ENCODE measurements at regions not wholly inside any gene's neighbourhood (a gene's known extent, or its start where the extent isn't known, plus 50 kb on each side); places are given as distances from the start of the nearest gene placed in this dataset.

DNA sequence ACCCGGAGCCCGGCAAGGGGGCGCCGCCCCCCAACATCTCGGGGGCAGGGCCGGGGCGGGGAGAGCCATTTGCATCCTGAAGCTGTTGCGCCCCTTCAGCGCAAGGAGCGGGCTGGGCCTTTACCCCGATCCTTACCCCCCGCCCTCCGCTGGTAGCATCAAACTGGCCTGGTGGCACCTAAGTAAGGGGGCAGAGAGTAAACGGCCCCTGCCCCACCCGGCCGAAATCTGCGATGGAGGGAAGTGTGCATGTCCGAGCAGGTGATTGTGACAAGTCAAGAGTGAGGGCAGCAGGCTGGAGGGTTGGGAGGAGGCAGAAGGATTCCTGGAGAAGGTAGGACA is 101.2 kb downstream of the ESM1 start:
- ChIA-PET POLR2A (no interaction called here), RAD21 (ENCODE audit: low non-redundant PET in 1 of 2, low total read pairs in 2 of 2, uncharacterized antibody in 2 of 2, unreplicated experiment in 2 of 2) (no interaction called here), CTCF (no interaction called here)
- no peak for TF ChIP-seq POLR2A (IDR thresholded peaks at IDR 0.05; ENCODE audit: borderline replicate concordance, extremely low read depth, insufficient read depth, insufficient read length)
- no peak for TF ChIP-seq CTCF (IDR thresholded peaks at IDR 0.05 in 2 of 3, conservative IDR thresholded peaks at IDR 0.05 in 1 of 3; ENCODE audit: borderline replicate concordance in 1 of 3, insufficient read depth in 1 of 3, low read depth in 2 of 3, low read length in 2 of 3)
- TF ChIP-seq, protein P1, sequence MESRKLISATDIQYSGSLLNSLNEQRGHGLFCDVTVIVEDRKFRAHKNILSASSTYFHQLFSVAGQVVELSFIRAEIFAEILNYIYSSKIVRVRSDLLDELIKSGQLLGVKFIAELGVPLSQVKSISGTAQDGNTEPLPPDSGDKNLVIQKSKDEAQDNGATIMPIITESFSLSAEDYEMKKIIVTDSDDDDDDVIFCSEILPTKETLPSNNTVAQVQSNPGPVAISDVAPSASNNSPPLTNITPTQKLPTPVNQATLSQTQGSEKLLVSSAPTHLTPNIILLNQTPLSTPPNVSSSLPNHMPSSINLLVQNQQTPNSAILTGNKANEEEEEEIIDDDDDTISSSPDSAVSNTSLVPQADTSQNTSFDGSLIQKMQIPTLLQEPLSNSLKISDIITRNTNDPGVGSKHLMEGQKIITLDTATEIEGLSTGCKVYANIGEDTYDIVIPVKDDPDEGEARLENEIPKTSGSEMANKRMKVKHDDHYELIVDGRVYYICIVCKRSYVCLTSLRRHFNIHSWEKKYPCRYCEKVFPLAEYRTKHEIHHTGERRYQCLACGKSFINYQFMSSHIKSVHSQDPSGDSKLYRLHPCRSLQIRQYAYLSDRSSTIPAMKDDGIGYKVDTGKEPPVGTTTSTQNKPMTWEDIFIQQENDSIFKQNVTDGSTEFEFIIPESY (IDR thresholded peaks at IDR 0.05; ENCODE audit: extremely low read depth, insufficient replicate concordance, low read length) = no peak
- no peak for TF ChIP-seq FOSL1 (IDR thresholded peaks at IDR 0.05; ENCODE audit: low read depth)
- TF ChIP-seq MAX (IDR thresholded peaks at IDR 0.05) = no peak
- no peak for TF ChIP-seq JUND (IDR thresholded peaks at IDR 0.05)
- no peak for TF ChIP-seq EGR1 (IDR thresholded peaks at IDR 0.05; ENCODE audit: low read depth)
- TF ChIP-seq ZNF274 (IDR thresholded peaks at IDR 0.05; ENCODE audit: low read depth, low read length) = no peak
- TF ChIP-seq ATF3 (IDR thresholded peaks at IDR 0.05) = no peak
- TF ChIP-seq CBX3 (IDR thresholded peaks at IDR 0.05; ENCODE audit: low read depth) = no peak
- no peak for TF ChIP-seq YY1 (IDR thresholded peaks at IDR 0.05; ENCODE audit: extremely low read depth, insufficient replicate concordance, low read depth, low read length)
- no peak for TF ChIP-seq ZFX (IDR thresholded peaks at IDR 0.05)
- TF ChIP-seq POLR2AphosphoS5 (IDR thresholded peaks at IDR 0.05; ENCODE audit: low read depth, low read length) = no peak
- Histone ChIP-seq H3K4me3 (replicated peaks in 1 of 2; ENCODE audit: low read depth in 1 of 2, low read length in 2 of 2) (no peak overlapping the region), H3K27me3 (ENCODE audit: insufficient read depth, low read length) (no peaks in the 10 kb centered on the region), H3K4me1 (ENCODE audit: control insufficient read depth in 1 of 2, insufficient read depth in 2 of 2, low read length in 2 of 2) (no peaks in the 10 kb centered on the region), H3K9me2 (ENCODE audit: insufficient read depth) (no peaks in the 10 kb centered on the region), H3K27ac (ENCODE audit: low read depth, low read length) (no peak overlapping the region), H3K9me3 (ENCODE audit: control insufficient read depth in 1 of 2, insufficient read depth in 1 of 2, low read depth in 1 of 2, low read length in 2 of 2) (no peaks in the 10 kb centered on the region), H2AFZ (ENCODE audit: low read depth, low read length, poor library complexity, severe bottlenecking) (no peak overlapping the region), H3K79me2 (ENCODE audit: insufficient read depth, low read length) (no peaks in the 10 kb centered on the region), H3K4me2 (ENCODE audit: low read length) (no peak overlapping the region), H3K36me3 (ENCODE audit: control insufficient read depth in 1 of 2, insufficient read depth in 2 of 2, low read length in 2 of 2) (no peaks in the 10 kb centered on the region), H3K9ac (ENCODE audit: low read length) (no peak overlapping the region), H4K20me1 (ENCODE audit: insufficient read depth) (no peaks in the 10 kb centered on the region)
- ATAC-seq (no peak), DNase-seq (ENCODE audit: low read depth, low spot score) (no peak)
- no TSS peak for BruUV-seq (replicated peaks)
- intact Hi-C loops (cut with micrococcal nuclease) = no loop called here

Measured in HCT116 (cell line).